ENCODE measurements at regions not wholly inside any gene's neighbourhood (a gene's known extent, or its start where the extent isn't known, plus 50 kb on each side); places are given as distances from the start of the nearest gene placed in this dataset.

GRCh38 chr7:22884911-22885788 is 62.5 kb upstream of the TOMM7 start:
- intact Hi-C loops (cut with DNase I): no loop called here
- no peak for TF ChIP-seq POLR2AphosphoS5 (IDR thresholded peaks at IDR 0.05)
- no peak for TF ChIP-seq POLR2A (IDR thresholded peaks at IDR 0.05)
- TF ChIP-seq, protein P1, sequence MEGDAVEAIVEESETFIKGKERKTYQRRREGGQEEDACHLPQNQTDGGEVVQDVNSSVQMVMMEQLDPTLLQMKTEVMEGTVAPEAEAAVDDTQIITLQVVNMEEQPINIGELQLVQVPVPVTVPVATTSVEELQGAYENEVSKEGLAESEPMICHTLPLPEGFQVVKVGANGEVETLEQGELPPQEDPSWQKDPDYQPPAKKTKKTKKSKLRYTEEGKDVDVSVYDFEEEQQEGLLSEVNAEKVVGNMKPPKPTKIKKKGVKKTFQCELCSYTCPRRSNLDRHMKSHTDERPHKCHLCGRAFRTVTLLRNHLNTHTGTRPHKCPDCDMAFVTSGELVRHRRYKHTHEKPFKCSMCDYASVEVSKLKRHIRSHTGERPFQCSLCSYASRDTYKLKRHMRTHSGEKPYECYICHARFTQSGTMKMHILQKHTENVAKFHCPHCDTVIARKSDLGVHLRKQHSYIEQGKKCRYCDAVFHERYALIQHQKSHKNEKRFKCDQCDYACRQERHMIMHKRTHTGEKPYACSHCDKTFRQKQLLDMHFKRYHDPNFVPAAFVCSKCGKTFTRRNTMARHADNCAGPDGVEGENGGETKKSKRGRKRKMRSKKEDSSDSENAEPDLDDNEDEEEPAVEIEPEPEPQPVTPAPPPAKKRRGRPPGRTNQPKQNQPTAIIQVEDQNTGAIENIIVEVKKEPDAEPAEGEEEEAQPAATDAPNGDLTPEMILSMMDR (IDR thresholded peaks at IDR 0.05): no peak
- WGBS: 75% methylated on average over 5 of the region's 5 CpGs
- DNase-seq (ENCODE audit: low spot score): no peak
- Histone ChIP-seq H3K9me3 (no peaks in the 10 kb centered on the region), H3K36me3 (no peaks in the 10 kb centered on the region), H3K4me1 (replicated peaks) (no peaks in the 10 kb centered on the region), H3K27ac (no peak overlapping the region), H3K4me3 (no peak overlapping the region), H3K27me3 (replicated peaks; ENCODE audit: insufficient read depth) (no peaks in the 10 kb centered on the region)

DNA sequence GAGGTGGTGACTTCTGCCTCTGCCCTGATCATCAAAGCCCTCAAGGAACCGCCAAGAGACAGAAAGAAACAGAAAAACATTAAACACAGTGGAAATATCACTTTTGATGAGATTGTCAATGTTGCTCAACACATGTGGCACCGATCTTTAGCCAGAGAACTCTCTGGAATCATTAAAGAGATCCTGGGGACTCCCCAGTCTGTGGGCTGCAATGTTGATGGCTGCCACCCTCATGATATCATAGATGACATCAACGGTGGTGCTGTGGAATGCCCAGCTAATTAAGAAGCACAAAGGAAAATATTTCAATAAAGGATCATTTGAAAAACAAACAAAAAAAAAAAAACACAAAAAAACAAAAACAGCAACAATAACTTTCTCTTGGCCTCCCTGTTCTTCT is 59.5 kb upstream of the TOMM7 start:
- intact Hi-C loops (cut with DNase I): no loop called here
- no peaks in the 10 kb centered on the region for H3K27me3 ChIP-seq (replicated peaks; ENCODE audit: insufficient read depth)
- WGBS: 78% methylated on average over 3 of the region's 3 CpGs
- no peak for TF ChIP-seq POLR2AphosphoS5 (IDR thresholded peaks at IDR 0.05)
- TF ChIP-seq, protein P1 (IDR thresholded peaks at IDR 0.05): no peak
- no peak for TF ChIP-seq POLR2A (IDR thresholded peaks at IDR 0.05)
- H3K36me3 ChIP-seq: no peaks in the 10 kb centered on the region
- H3K27ac ChIP-seq: no peak overlapping the region
- no peak for DNase-seq (ENCODE audit: low spot score)
- H3K9me3 ChIP-seq: no peaks in the 10 kb centered on the region
- H3K4me1 ChIP-seq (replicated peaks): no peaks in the 10 kb centered on the region
- H3K4me3 ChIP-seq: no peak overlapping the region

DNA sequence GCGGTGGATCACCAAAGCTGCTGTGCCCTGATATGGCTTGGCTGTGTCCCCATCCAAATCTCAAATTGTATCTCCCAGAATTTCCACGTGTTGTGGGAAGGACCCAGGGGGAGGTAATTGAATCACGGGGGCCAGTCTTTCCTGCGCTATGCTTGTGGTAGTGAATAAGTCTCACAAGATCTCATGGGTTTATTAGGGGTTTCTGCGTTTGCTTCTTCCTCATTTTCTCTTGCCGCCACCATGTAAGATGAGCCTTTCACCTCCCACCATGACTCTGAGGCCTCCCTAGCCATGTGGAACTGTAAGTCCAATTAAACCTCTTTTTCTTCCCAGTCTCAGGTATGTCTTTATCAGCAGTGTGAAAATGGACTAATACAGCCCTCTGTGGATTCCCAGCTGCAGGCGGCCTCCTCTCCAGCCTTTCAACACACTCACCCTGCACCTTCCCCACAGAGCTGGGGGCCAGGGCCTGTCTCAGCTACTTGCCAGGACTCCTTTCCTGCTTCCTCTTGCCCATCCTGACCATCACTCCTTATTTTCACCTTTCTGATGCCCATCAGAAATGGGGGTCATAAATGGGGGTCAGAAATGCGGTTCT is 57.2 kb upstream of the TOMM7 start:
- intact Hi-C loops (cut with DNase I): no loop called here
- Histone ChIP-seq H3K9me3 (no peaks in the 10 kb centered on the region), H3K27me3 (replicated peaks; ENCODE audit: insufficient read depth) (no peaks in the 10 kb centered on the region), H3K4me3 (no peak overlapping the region), H3K27ac (no peak overlapping the region), H3K4me1 (replicated peaks) (no peaks in the 10 kb centered on the region), H3K36me3 (no peaks in the 10 kb centered on the region)
- WGBS: 55% methylated on average over 8 of the region's 8 CpGs
- no peak for DNase-seq (ENCODE audit: low spot score)
- TF ChIP-seq, protein P1 (IDR thresholded peaks at IDR 0.05): no peak
- TF ChIP-seq POLR2A (IDR thresholded peaks at IDR 0.05) (no peak), POLR2AphosphoS5 (IDR thresholded peaks at IDR 0.05) (no peak)

GRCh38 chr7:22879280-22879679 is 56.6 kb upstream of the TOMM7 start:
- no peak overlapping the region for H3K4me3 ChIP-seq
- WGBS: 87% methylated on average over 4 of the region's 4 CpGs
- no peaks in the 10 kb centered on the region for H3K36me3 ChIP-seq
- intact Hi-C loops (cut with DNase I): no loop called here
- no peaks in the 10 kb centered on the region for H3K27me3 ChIP-seq (replicated peaks; ENCODE audit: insufficient read depth)
- H3K9me3 ChIP-seq: no peaks in the 10 kb centered on the region
- DNase-seq (ENCODE audit: low spot score): no peak
- H3K27ac ChIP-seq: no peak overlapping the region
- H3K4me1 ChIP-seq (replicated peaks): no peaks in the 10 kb centered on the region
- no peak for TF ChIP-seq POLR2A (IDR thresholded peaks at IDR 0.05)
- TF ChIP-seq, protein P1 (IDR thresholded peaks at IDR 0.05): no peak
- no peak for TF ChIP-seq POLR2AphosphoS5 (IDR thresholded peaks at IDR 0.05)
